ENCODE measurements at regions not wholly inside any gene's neighbourhood (a gene's known extent, or its start where the extent isn't known, plus 50 kb on each side); places are given as distances from the start of the nearest gene placed in this dataset.

GRCh38 chr16:26665166-26665939 is 401.4 kb upstream of the C16orf82 start:
- Histone ChIP-seq H3K4me1 (ENCODE audit: control insufficient read depth, insufficient read depth, low read length) (no peaks in the 10 kb centered on the region), H3K27me3 (ENCODE audit: control insufficient read depth, insufficient read depth, low read length) (no peaks in the 10 kb centered on the region), H3K4me3 (ENCODE audit: low read length) (no peak overlapping the region), H3K36me3 (ENCODE audit: control insufficient read depth, insufficient read depth, low read length) (no peaks in the 10 kb centered on the region), H3K9me3 (ENCODE audit: control insufficient read depth, insufficient read depth, low read length) (no peaks in the 10 kb centered on the region), H3K27ac (ENCODE audit: low read length) (no peak overlapping the region)
- WGBS (ENCODE audit: insufficient coverage, insufficient read length), result no CpG with 5 or more reads among the region's 13 CpGs
- DNase-seq (ENCODE audit: low read depth, low spot score), result no peak

- DNase-seq (ENCODE audit: low read depth, low spot score), result no peak
- no CpG with 5 or more reads among the region's 2 CpGs for WGBS (ENCODE audit: insufficient coverage, insufficient read length)
- no peaks in the 10 kb centered on the region for H3K27me3 ChIP-seq (ENCODE audit: control insufficient read depth, insufficient read depth, low read length)
- no peaks in the 10 kb centered on the region for H3K9me3 ChIP-seq (ENCODE audit: control insufficient read depth, insufficient read depth, low read length)
- no peaks in the 10 kb centered on the region for H3K4me1 ChIP-seq (ENCODE audit: control insufficient read depth, insufficient read depth, low read length)
- H3K27ac ChIP-seq (ENCODE audit: low read length), result no peak overlapping the region
- no peak overlapping the region for H3K4me3 ChIP-seq (ENCODE audit: low read length)
- H3K36me3 ChIP-seq (ENCODE audit: control insufficient read depth, insufficient read depth, low read length), result no peaks in the 10 kb centered on the region
These were observed 400.2 kb upstream of the C16orf82 start for GRCh38 chr16:26666486-26666885.

GRCh38 chr16:26667307-26667706 is 399.4 kb upstream of the C16orf82 start:
- Histone ChIP-seq H3K27me3 (ENCODE audit: control insufficient read depth, insufficient read depth, low read length) (no peaks in the 10 kb centered on the region), H3K36me3 (ENCODE audit: control insufficient read depth, insufficient read depth, low read length) (no peaks in the 10 kb centered on the region), H3K9me3 (ENCODE audit: control insufficient read depth, insufficient read depth, low read length) (no peaks in the 10 kb centered on the region), H3K4me1 (ENCODE audit: control insufficient read depth, insufficient read depth, low read length) (0 out of 2 replicates have a peak, but pooled peaks cover 1% of the 10 kb centered on the region), H3K4me3 (ENCODE audit: low read length) (no peak overlapping the region), H3K27ac (ENCODE audit: low read length) (no peak overlapping the region)
- WGBS (ENCODE audit: insufficient coverage, insufficient read length), result no CpG with 5 or more reads among the region's 12 CpGs
- DNase-seq (ENCODE audit: low read depth, low spot score), result peak; percentile 16

- no peak overlapping the region for H3K27ac ChIP-seq (ENCODE audit: low read length)
- no peak overlapping the region for H3K4me3 ChIP-seq (ENCODE audit: low read length)
- no CpG with 5 or more reads among the region's 8 CpGs for WGBS (ENCODE audit: insufficient coverage, insufficient read length)
- no peaks in the 10 kb centered on the region for H3K27me3 ChIP-seq (ENCODE audit: control insufficient read depth, insufficient read depth, low read length)
- DNase-seq (ENCODE audit: low read depth, low spot score), result no peak
- H3K4me1 ChIP-seq (ENCODE audit: control insufficient read depth, insufficient read depth, low read length), result 0 out of 2 replicates have a peak, but pooled peaks cover 2% of the 10 kb centered on the region
- H3K9me3 ChIP-seq (ENCODE audit: control insufficient read depth, insufficient read depth, low read length), result no peaks in the 10 kb centered on the region
- no peaks in the 10 kb centered on the region for H3K36me3 ChIP-seq (ENCODE audit: control insufficient read depth, insufficient read depth, low read length)
These were observed 398.7 kb upstream of the C16orf82 start for GRCh38 chr16:26668026-26668425.

GRCh38 chr16:26672206-26672605 is 394.5 kb upstream of the C16orf82 start:
- no peaks in the 10 kb centered on the region for H3K36me3 ChIP-seq (ENCODE audit: control insufficient read depth, insufficient read depth, low read length)
- no peak overlapping the region for H3K27ac ChIP-seq (ENCODE audit: low read length)
- no peaks in the 10 kb centered on the region for H3K9me3 ChIP-seq (ENCODE audit: control insufficient read depth, insufficient read depth, low read length)
- no peak for DNase-seq (ENCODE audit: low read depth, low spot score)
- WGBS (ENCODE audit: insufficient coverage, insufficient read length), result no CpG with 5 or more reads among the region's 6 CpGs
- no peaks in the 10 kb centered on the region for H3K27me3 ChIP-seq (ENCODE audit: control insufficient read depth, insufficient read depth, low read length)
- no peak overlapping the region for H3K4me3 ChIP-seq (ENCODE audit: low read length)
- H3K4me1 ChIP-seq (ENCODE audit: control insufficient read depth, insufficient read depth, low read length), result 0 out of 2 replicates have a peak, but pooled peaks cover 2% of the 10 kb centered on the region

GRCh38 chr16:26673011-26673410 is 393.7 kb upstream of the C16orf82 start:
- no CpG with 5 or more reads among the region's 3 CpGs for WGBS (ENCODE audit: insufficient coverage, insufficient read length)
- no peak for DNase-seq (ENCODE audit: low read depth, low spot score)

GRCh38 chr16:26680671-26681070 is 386.1 kb upstream of the C16orf82 start:
- no CpG with 5 or more reads among the region's 4 CpGs for WGBS (ENCODE audit: insufficient coverage, insufficient read length)
- Histone ChIP-seq H3K4me1 (ENCODE audit: control insufficient read depth, insufficient read depth, low read length) (no peaks in the 10 kb centered on the region), H3K27ac (ENCODE audit: low read length) (no peak overlapping the region), H3K27me3 (ENCODE audit: control insufficient read depth, insufficient read depth, low read length) (no peaks in the 10 kb centered on the region), H3K36me3 (ENCODE audit: control insufficient read depth, insufficient read depth, low read length) (no peaks in the 10 kb centered on the region), H3K4me3 (ENCODE audit: low read length) (no peak overlapping the region), H3K9me3 (ENCODE audit: control insufficient read depth, insufficient read depth, low read length) (no peaks in the 10 kb centered on the region)
- DNase-seq (ENCODE audit: low read depth, low spot score), result no peak

More at GRCh38 chr16:26673011-26673410, 393.7 kb upstream of the C16orf82 start:
- H3K4me3 ChIP-seq (ENCODE audit: low read length), result no peak overlapping the region
- H3K4me1 ChIP-seq (ENCODE audit: control insufficient read depth, insufficient read depth, low read length), result 0 out of 2 replicates have a peak, but pooled peaks cover 2% of the 10 kb centered on the region
- no peaks in the 10 kb centered on the region for H3K27me3 ChIP-seq (ENCODE audit: control insufficient read depth, insufficient read depth, low read length)
- no peaks in the 10 kb centered on the region for H3K36me3 ChIP-seq (ENCODE audit: control insufficient read depth, insufficient read depth, low read length)
- H3K9me3 ChIP-seq (ENCODE audit: control insufficient read depth, insufficient read depth, low read length), result no peaks in the 10 kb centered on the region
- H3K27ac ChIP-seq (ENCODE audit: low read length), result no peak overlapping the region

- Histone ChIP-seq H3K36me3 (ENCODE audit: control insufficient read depth, insufficient read depth, low read length) (no peaks in the 10 kb centered on the region), H3K27ac (ENCODE audit: low read length) (no peak overlapping the region), H3K4me1 (ENCODE audit: control insufficient read depth, insufficient read depth, low read length) (no peaks in the 10 kb centered on the region), H3K4me3 (ENCODE audit: low read length) (no peak overlapping the region), H3K9me3 (ENCODE audit: control insufficient read depth, insufficient read depth, low read length) (no peaks in the 10 kb centered on the region), H3K27me3 (ENCODE audit: control insufficient read depth, insufficient read depth, low read length) (no peaks in the 10 kb centered on the region)
- WGBS (ENCODE audit: insufficient coverage, insufficient read length), result no CpG with 5 or more reads among the region's 2 CpGs
- no peak for DNase-seq (ENCODE audit: low read depth, low spot score)
These were observed 378.6 kb upstream of the C16orf82 start for GRCh38 chr16:26688105-26688504.

GRCh38 chr16:26688699-26689098 is 378.0 kb upstream of the C16orf82 start:
- no peaks in the 10 kb centered on the region for H3K9me3 ChIP-seq (ENCODE audit: control insufficient read depth, insufficient read depth, low read length)
- H3K36me3 ChIP-seq (ENCODE audit: control insufficient read depth, insufficient read depth, low read length), result no peaks in the 10 kb centered on the region
- no peak overlapping the region for H3K27ac ChIP-seq (ENCODE audit: low read length)
- no peaks in the 10 kb centered on the region for H3K27me3 ChIP-seq (ENCODE audit: control insufficient read depth, insufficient read depth, low read length)
- H3K4me1 ChIP-seq (ENCODE audit: control insufficient read depth, insufficient read depth, low read length), result no peaks in the 10 kb centered on the region
- no peak overlapping the region for H3K4me3 ChIP-seq (ENCODE audit: low read length)
- WGBS (ENCODE audit: insufficient coverage, insufficient read length), result no CpG with 5 or more reads among the region's 7 CpGs
- no peak for DNase-seq (ENCODE audit: low read depth, low spot score)

GRCh38 chr16:26692658-26693057 is 374.1 kb upstream of the C16orf82 start:
- H3K4me1 ChIP-seq (ENCODE audit: control insufficient read depth, insufficient read depth, low read length), result no peaks in the 10 kb centered on the region
- no peaks in the 10 kb centered on the region for H3K36me3 ChIP-seq (ENCODE audit: control insufficient read depth, insufficient read depth, low read length)
- WGBS (ENCODE audit: insufficient coverage, insufficient read length), result no CpG with 5 or more reads among the region's 1 CpG
- no peaks in the 10 kb centered on the region for H3K9me3 ChIP-seq (ENCODE audit: control insufficient read depth, insufficient read depth, low read length)
- DNase-seq (ENCODE audit: low read depth, low spot score), result no peak
- no peaks in the 10 kb centered on the region for H3K27me3 ChIP-seq (ENCODE audit: control insufficient read depth, insufficient read depth, low read length)
- no peak overlapping the region for H3K27ac ChIP-seq (ENCODE audit: low read length)
- H3K4me3 ChIP-seq (ENCODE audit: low read length), result no peak overlapping the region

- no peaks in the 10 kb centered on the region for H3K4me1 ChIP-seq (ENCODE audit: control insufficient read depth, insufficient read depth, low read length)
- H3K27ac ChIP-seq (ENCODE audit: low read length), result no peak overlapping the region
- DNase-seq (ENCODE audit: low read depth, low spot score), result no peak
- no peaks in the 10 kb centered on the region for H3K9me3 ChIP-seq (ENCODE audit: control insufficient read depth, insufficient read depth, low read length)
- no peaks in the 10 kb centered on the region for H3K36me3 ChIP-seq (ENCODE audit: control insufficient read depth, insufficient read depth, low read length)
- no CpG with 5 or more reads among the region's 2 CpGs for WGBS (ENCODE audit: insufficient coverage, insufficient read length)
- no peak overlapping the region for H3K4me3 ChIP-seq (ENCODE audit: low read length)
- H3K27me3 ChIP-seq (ENCODE audit: control insufficient read depth, insufficient read depth, low read length), result no peaks in the 10 kb centered on the region
These were observed 368.9 kb upstream of the C16orf82 start for GRCh38 chr16:26697807-26698206.

Data from iPS DF 6.9 (cell line).